ENCODE measurements at regions not wholly inside any gene's neighbourhood (a gene's known extent, or its start where the extent isn't known, plus 50 kb on each side); places are given as distances from the start of the nearest gene placed in this dataset.

DNA sequence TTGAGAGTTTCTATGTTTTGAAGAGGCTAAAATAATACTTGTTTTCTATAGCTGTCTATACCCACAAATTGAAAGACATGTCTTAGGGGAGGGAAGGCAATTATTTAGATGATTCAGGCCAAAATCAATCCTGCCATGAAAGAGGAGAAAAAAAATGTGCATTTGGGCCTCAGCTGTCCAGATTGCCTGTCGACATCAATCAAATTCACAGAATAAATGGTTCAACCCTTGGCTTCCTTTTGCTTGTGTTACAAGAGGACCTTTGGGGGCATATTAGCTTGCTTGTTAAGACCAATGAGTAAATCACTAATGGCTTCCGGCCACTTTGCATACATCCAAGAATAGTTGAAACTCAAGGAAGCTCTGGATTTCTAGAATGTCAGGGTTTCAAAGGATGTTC, 900.8 kb upstream of the CELF4 start:
- no peaks in the 10 kb centered on the region for H3K27me3 ChIP-seq (ENCODE audit: control insufficient read depth, insufficient read depth, low read length)
- no peak overlapping the region for H3K27ac ChIP-seq (ENCODE audit: low read length)
- H3K36me3 ChIP-seq (ENCODE audit: control insufficient read depth, insufficient read depth, low read length) = no peaks in the 10 kb centered on the region
- no CpG with 5 or more reads among the region's 2 CpGs for WGBS (ENCODE audit: insufficient coverage, insufficient read length)
- H3K9me3 ChIP-seq (ENCODE audit: control insufficient read depth, insufficient read depth, low read length) = no peaks in the 10 kb centered on the region
- no peak for DNase-seq (ENCODE audit: low read depth, low spot score)
- no peak overlapping the region for H3K4me3 ChIP-seq (ENCODE audit: low read length)
- H3K4me1 ChIP-seq (ENCODE audit: control insufficient read depth, insufficient read depth, low read length) = no peaks in the 10 kb centered on the region

DNA sequence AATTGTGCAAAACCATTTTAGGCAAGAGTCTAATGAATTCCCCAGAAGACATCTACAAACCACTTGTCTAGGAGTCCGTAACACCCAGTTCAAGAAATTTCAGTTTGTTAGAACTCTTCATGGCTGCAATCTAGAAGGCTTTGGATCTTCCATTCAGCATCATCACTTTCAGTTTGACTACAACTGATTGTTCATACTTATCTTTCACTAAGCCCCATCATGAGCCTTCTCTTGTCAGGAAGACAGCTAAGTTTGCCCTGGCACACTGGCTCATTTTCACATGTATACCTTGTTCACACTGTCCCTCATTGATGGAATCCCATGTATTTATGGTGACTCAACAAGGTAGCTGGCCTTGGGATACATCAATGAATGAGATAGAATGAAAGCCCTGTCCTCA, 898.4 kb upstream of the CELF4 start:
- WGBS (ENCODE audit: insufficient coverage, insufficient read length) = no CpG with 5 or more reads among the region's 1 CpG
- Histone ChIP-seq H3K27ac (ENCODE audit: low read length) (no peak overlapping the region), H3K4me3 (ENCODE audit: low read length) (no peak overlapping the region), H3K4me1 (ENCODE audit: control insufficient read depth, insufficient read depth, low read length) (no peaks in the 10 kb centered on the region), H3K27me3 (ENCODE audit: control insufficient read depth, insufficient read depth, low read length) (no peaks in the 10 kb centered on the region), H3K36me3 (ENCODE audit: control insufficient read depth, insufficient read depth, low read length) (no peaks in the 10 kb centered on the region), H3K9me3 (ENCODE audit: control insufficient read depth, insufficient read depth, low read length) (no peaks in the 10 kb centered on the region)
- DNase-seq (ENCODE audit: low read depth, low spot score) = no peak

DNA sequence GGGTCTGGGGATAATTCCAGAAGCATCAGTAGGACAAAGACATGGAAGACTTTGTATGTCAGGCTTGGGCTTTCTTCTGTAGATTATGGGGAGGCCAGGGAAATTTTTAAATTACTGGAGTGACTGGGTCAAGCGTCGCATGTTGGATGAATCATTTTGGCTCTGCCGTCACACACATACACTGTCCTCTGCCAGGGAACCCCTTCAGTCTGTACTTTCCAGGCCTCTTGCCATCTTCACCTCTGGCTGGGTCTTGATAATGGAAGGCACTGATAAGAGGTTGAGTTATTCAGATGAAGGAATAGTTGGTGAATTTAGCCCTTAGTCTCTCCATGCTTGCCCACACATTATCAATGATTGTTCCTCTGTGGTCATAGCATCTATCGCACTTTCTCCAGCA, 895.1 kb upstream of the CELF4 start:
- Histone ChIP-seq H3K9me3 (ENCODE audit: control insufficient read depth, insufficient read depth, low read length) (no peaks in the 10 kb centered on the region), H3K27me3 (ENCODE audit: control insufficient read depth, insufficient read depth, low read length) (no peaks in the 10 kb centered on the region), H3K4me3 (ENCODE audit: low read length) (no peak overlapping the region), H3K36me3 (ENCODE audit: control insufficient read depth, insufficient read depth, low read length) (no peaks in the 10 kb centered on the region), H3K4me1 (ENCODE audit: control insufficient read depth, insufficient read depth, low read length) (no peaks in the 10 kb centered on the region), H3K27ac (ENCODE audit: low read length) (no peak overlapping the region)
- WGBS (ENCODE audit: insufficient coverage, insufficient read length) = no CpG with 5 or more reads among the region's 4 CpGs
- DNase-seq (ENCODE audit: low read depth, low spot score) = no peak

DNA sequence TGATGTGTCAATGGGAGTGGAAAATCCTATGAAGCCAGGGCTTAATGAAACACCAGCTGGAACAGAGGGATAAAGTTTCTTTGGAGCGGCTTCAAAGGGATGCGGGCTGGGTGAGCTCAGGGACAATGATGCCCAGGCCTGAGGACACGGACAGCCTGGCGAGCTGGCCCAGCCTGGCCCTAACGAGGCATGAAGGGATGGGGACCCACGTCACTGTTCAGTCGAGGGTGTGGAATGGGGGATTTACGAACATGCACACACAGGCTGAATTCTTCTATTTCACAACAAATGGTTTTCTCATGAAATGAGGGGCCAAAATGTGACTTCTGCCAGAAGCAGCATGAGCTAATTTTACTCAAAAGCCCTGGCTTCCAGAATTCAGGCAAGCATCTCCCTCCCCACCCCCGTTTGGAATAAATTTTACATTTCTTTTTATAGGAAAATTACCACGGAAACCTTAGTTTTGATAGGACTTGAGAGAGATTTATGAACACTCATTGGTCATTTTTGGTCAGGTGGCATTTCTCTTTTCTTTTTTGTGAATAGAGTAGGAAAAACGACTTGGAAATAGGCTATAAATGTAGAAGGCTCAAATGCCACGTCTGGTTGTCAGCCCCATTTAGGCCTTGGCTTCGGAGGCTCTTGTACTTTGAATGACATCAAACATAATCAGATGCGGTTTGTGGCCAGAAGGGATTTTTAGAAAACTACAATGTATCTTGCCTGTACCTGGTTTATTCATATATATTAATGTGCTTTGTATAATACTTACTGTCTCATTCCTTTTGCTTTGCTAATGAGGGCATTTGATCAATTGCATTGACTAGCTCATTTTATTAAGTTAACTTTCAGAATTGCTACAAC, 893.8 kb upstream of the CELF4 start:
- Histone ChIP-seq H3K9me3 (ENCODE audit: control insufficient read depth, insufficient read depth, low read length) (no peaks in the 10 kb centered on the region), H3K36me3 (ENCODE audit: control insufficient read depth, insufficient read depth, low read length) (no peaks in the 10 kb centered on the region), H3K27me3 (ENCODE audit: control insufficient read depth, insufficient read depth, low read length) (no peaks in the 10 kb centered on the region), H3K4me3 (ENCODE audit: low read length) (no peak overlapping the region), H3K27ac (ENCODE audit: low read length) (no peak overlapping the region), H3K4me1 (ENCODE audit: control insufficient read depth, insufficient read depth, low read length) (no peaks in the 10 kb centered on the region)
- no peak for DNase-seq (ENCODE audit: low read depth, low spot score)
- no CpG with 5 or more reads among the region's 14 CpGs for WGBS (ENCODE audit: insufficient coverage, insufficient read length)

DNA sequence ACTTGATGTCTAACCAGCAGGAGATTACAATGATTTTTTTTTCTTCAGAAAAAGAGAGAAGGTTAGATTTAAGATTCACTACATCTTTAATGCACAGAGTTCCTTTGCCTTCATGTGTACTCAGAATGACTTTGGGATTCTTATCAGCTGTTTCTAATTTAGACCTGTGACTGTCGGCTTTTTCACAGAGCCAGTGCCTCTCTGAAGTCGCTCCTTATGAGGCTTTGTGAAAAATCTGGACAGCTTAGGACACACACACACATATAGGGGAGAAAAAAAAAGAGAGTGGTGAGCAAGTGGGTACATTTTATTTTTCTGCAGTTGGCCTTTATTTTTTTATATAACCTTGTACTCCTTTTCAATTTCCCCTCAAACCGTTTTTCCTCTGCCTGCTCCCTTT, 893.1 kb upstream of the CELF4 start:
- no peaks in the 10 kb centered on the region for H3K36me3 ChIP-seq (ENCODE audit: control insufficient read depth, insufficient read depth, low read length)
- no CpG with 5 or more reads among the region's 3 CpGs for WGBS (ENCODE audit: insufficient coverage, insufficient read length)
- DNase-seq (ENCODE audit: low read depth, low spot score) = no peak
- H3K27ac ChIP-seq (ENCODE audit: low read length) = no peak overlapping the region
- H3K27me3 ChIP-seq (ENCODE audit: control insufficient read depth, insufficient read depth, low read length) = no peaks in the 10 kb centered on the region
- no peaks in the 10 kb centered on the region for H3K4me1 ChIP-seq (ENCODE audit: control insufficient read depth, insufficient read depth, low read length)
- no peaks in the 10 kb centered on the region for H3K9me3 ChIP-seq (ENCODE audit: control insufficient read depth, insufficient read depth, low read length)
- no peak overlapping the region for H3K4me3 ChIP-seq (ENCODE audit: low read length)

DNA sequence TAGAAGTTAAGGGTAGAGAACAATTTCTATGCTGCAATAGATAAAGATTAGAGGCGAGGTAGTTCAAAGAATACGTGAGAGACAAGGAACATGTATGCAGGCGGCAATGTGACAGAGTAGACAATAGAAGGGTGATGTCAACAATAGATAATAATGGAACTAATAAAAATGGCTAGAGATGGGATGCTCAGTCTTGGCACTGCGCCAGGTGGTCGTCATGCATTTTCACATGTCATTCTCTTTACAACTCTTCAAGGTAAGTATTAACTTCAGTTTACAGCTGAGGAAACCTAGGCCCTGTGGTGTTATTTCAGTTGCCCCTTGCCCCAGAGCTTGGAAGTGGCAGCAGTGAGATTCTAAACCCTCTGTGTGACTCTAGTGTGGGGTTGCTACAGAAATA, 890.7 kb upstream of the CELF4 start:
- H3K4me1 ChIP-seq (ENCODE audit: control insufficient read depth, insufficient read depth, low read length) = no peaks in the 10 kb centered on the region
- no CpG with 5 or more reads among the region's 5 CpGs for WGBS (ENCODE audit: insufficient coverage, insufficient read length)
- no peaks in the 10 kb centered on the region for H3K36me3 ChIP-seq (ENCODE audit: control insufficient read depth, insufficient read depth, low read length)
- no peaks in the 10 kb centered on the region for H3K9me3 ChIP-seq (ENCODE audit: control insufficient read depth, insufficient read depth, low read length)
- no peak overlapping the region for H3K27ac ChIP-seq (ENCODE audit: low read length)
- no peaks in the 10 kb centered on the region for H3K27me3 ChIP-seq (ENCODE audit: control insufficient read depth, insufficient read depth, low read length)
- no peak overlapping the region for H3K4me3 ChIP-seq (ENCODE audit: low read length)
- no peak for DNase-seq (ENCODE audit: low read depth, low spot score)

DNA sequence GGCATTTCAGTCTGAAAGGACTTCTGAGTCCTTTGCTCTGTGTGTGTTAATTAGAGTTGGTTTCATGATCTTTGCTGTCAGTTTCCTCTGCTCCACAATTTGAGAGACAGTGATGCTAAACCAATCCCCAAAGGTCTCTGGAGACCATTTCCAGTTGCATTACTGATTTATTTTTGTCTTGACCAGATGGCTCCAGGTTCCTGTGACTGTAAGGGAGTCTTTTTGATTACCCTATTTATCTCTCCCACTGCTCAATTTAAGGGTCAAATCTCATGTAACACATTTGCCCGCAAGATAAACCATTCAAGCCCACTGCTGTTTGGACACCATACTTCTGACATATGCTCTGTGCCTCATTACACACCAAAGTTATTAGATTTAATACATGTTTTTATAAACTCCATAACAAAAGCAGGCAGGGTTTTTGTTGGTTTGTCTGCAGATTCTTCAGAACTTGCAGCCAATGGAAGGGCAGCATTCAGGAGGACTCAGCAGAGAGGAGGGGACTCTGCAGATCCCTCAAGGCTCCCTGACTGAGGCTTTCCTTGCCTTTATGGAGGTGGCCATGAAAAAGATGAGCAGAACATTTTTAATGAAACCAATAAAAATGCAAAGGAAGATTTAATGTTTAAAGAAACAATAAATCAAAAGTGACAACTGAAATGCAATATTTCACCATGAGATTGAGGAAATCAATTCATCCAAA, 889.3 kb upstream of the CELF4 start:
- no peaks in the 10 kb centered on the region for H3K4me1 ChIP-seq (ENCODE audit: control insufficient read depth, insufficient read depth, low read length)

DNA sequence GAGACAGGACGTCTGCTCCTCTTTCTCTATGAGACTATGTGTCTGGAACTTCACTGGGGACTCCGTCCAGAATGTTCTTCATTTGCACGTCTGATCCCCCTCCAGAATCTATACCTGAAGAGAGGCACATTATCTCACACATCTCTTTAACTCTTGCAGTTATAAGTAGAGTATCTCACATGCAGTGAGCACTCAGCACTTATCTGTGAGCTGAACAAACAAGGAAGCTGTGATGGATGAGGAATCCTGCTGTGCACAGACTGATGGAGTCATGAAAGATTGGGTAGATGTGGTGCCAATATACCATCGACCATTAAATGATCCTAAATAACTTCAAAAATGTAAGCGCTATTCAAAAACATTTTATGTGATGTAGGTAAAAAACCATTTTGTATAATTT, 888.3 kb upstream of the CELF4 start:
- no peak for DNase-seq (ENCODE audit: low read depth, low spot score)

More for the DNA sequence above, 889.3 kb upstream of the CELF4 start:
- Histone ChIP-seq H3K36me3 (ENCODE audit: control insufficient read depth, insufficient read depth, low read length) (no peaks in the 10 kb centered on the region), H3K27me3 (ENCODE audit: control insufficient read depth, insufficient read depth, low read length) (no peaks in the 10 kb centered on the region), H3K4me3 (ENCODE audit: low read length) (no peak overlapping the region), H3K27ac (ENCODE audit: low read length) (no peak overlapping the region), H3K9me3 (ENCODE audit: control insufficient read depth, insufficient read depth, low read length) (no peaks in the 10 kb centered on the region)
- WGBS (ENCODE audit: insufficient coverage, insufficient read length) = no CpG with 5 or more reads among the region's 1 CpG
- DNase-seq (ENCODE audit: low read depth, low spot score) = no peak

DNA sequence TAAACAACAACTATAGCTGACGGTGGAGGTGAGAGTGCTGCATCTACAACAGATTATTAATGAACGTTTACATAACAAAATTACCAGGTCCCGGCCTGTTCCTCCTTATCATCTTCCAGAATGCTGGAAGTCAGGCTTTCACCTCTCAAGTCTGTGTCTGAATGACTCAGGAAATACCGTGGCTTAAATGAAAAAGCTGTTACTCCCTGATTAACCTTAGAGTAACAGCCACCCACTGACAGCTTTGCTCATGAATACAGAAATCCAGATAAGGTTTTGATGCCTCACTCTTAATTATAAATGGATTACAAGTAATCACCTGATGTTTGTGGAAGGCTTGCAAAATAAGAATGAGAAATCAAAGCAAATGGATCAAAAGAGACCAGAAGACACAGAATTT, 885.3 kb upstream of the CELF4 start:
- no peak for DNase-seq (ENCODE audit: low read depth, low spot score)
- WGBS (ENCODE audit: insufficient coverage, insufficient read length) = no CpG with 5 or more reads among the region's 4 CpGs
- Histone ChIP-seq H3K4me3 (ENCODE audit: low read length) (no peak overlapping the region), H3K9me3 (ENCODE audit: control insufficient read depth, insufficient read depth, low read length) (no peaks in the 10 kb centered on the region), H3K36me3 (ENCODE audit: control insufficient read depth, insufficient read depth, low read length) (no peaks in the 10 kb centered on the region), H3K27me3 (ENCODE audit: control insufficient read depth, insufficient read depth, low read length) (no peaks in the 10 kb centered on the region), H3K27ac (ENCODE audit: low read length) (no peak overlapping the region), H3K4me1 (ENCODE audit: control insufficient read depth, insufficient read depth, low read length) (no peaks in the 10 kb centered on the region)

More for the DNA sequence above, 888.3 kb upstream of the CELF4 start:
- WGBS (ENCODE audit: insufficient coverage, insufficient read length) = no CpG with 5 or more reads among the region's 5 CpGs
- no peaks in the 10 kb centered on the region for H3K4me1 ChIP-seq (ENCODE audit: control insufficient read depth, insufficient read depth, low read length)
- H3K4me3 ChIP-seq (ENCODE audit: low read length) = no peak overlapping the region
- no peaks in the 10 kb centered on the region for H3K27me3 ChIP-seq (ENCODE audit: control insufficient read depth, insufficient read depth, low read length)
- H3K36me3 ChIP-seq (ENCODE audit: control insufficient read depth, insufficient read depth, low read length) = no peaks in the 10 kb centered on the region
- H3K9me3 ChIP-seq (ENCODE audit: control insufficient read depth, insufficient read depth, low read length) = no peaks in the 10 kb centered on the region
- no peak overlapping the region for H3K27ac ChIP-seq (ENCODE audit: low read length)

DNA sequence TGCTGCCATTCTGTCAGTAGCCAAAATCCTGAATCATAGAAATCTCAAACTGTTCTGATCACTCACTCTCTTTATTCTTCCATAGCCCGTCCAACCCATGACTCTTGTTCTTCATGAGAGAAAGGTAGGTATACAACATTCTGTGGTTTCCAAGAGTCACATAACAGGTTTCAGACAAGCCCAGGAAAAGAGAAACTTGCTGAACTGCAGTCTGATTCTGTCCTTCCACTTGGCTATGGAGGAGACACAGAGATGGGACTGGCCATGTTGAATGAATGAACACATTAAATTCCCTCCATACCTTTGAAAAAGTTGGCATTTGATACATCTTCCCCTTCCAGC, 880.2 kb upstream of the CELF4 start:
- Histone ChIP-seq H3K4me1 (ENCODE audit: control insufficient read depth, insufficient read depth, low read length) (peaks cover 1% of the 10 kb centered on the region; the same call in 1 of the 2 replicates), H3K36me3 (ENCODE audit: control insufficient read depth, insufficient read depth, low read length) (no peaks in the 10 kb centered on the region), H3K27ac (ENCODE audit: low read length) (no peak overlapping the region), H3K4me3 (ENCODE audit: low read length) (no peak overlapping the region), H3K27me3 (ENCODE audit: control insufficient read depth, insufficient read depth, low read length) (no peaks in the 10 kb centered on the region), H3K9me3 (ENCODE audit: control insufficient read depth, insufficient read depth, low read length) (no peaks in the 10 kb centered on the region)
- no CpG with 5 or more reads among the region's 1 CpG for WGBS (ENCODE audit: insufficient coverage, insufficient read length)
- DNase-seq (ENCODE audit: low read depth, low spot score) = no peak
